Mucosa of rectum (tissue), 2 donors: ENCODE measurements at regions not wholly inside any gene's neighbourhood (a gene's known extent, or its start where the extent isn't known, plus 50 kb on each side); places are given as distances from the start of the nearest gene placed in this dataset.

Experiments used
- H3K27ac ChIP-seq, 2 donors: one replicate each; pipeline ENCODE4 v1.7.0; 2013; ENCODE audit warnings: inconsistent platforms in 2 of 2, low read depth in 2 of 2, low read length in 2 of 2
- H3K27me3 ChIP-seq, 2 donors: one replicate each; pipeline ENCODE4 v1.7.0; 2013; ENCODE audit warnings: low read length in 2 of 2; ENCODE audit not compliant: control insufficient read depth in 2 of 2, insufficient read depth in 2 of 2
- H3K36me3 ChIP-seq, 2 donors: one replicate each; pipeline ENCODE4 v1.7.0; 2013; ENCODE audit warnings: low read length in 2 of 2; ENCODE audit not compliant: control insufficient read depth in 2 of 2, insufficient read depth in 2 of 2
- H3K4me1 ChIP-seq, 2 donors: one replicate each; pipeline ENCODE4 v1.7.0; 2013; ENCODE audit warnings: low read length in 2 of 2, mild to moderate bottlenecking in 1 of 2; ENCODE audit not compliant: control insufficient read depth in 2 of 2, insufficient read depth in 2 of 2
- H3K4me3 ChIP-seq, 2 donors: one replicate each; pipeline ENCODE4 v1.7.0; 2013; ENCODE audit warnings: low read length in 2 of 2
- H3K9ac ChIP-seq, 2 donors: one replicate each; pipeline ENCODE4 v1.7.0; 2013; ENCODE audit warnings: low read length in 2 of 2, low read depth in 1 of 2, mild to moderate bottlenecking in 1 of 2
- H3K9me3 ChIP-seq, 2 donors: one replicate each; pipeline ENCODE4 v1.7.0; 2013; ENCODE audit warnings: low read length in 2 of 2; ENCODE audit not compliant: control insufficient read depth in 2 of 2
- donor health status: healthy.
- donor health status: Normal muscosa, but diverticular disease.

DNA sequence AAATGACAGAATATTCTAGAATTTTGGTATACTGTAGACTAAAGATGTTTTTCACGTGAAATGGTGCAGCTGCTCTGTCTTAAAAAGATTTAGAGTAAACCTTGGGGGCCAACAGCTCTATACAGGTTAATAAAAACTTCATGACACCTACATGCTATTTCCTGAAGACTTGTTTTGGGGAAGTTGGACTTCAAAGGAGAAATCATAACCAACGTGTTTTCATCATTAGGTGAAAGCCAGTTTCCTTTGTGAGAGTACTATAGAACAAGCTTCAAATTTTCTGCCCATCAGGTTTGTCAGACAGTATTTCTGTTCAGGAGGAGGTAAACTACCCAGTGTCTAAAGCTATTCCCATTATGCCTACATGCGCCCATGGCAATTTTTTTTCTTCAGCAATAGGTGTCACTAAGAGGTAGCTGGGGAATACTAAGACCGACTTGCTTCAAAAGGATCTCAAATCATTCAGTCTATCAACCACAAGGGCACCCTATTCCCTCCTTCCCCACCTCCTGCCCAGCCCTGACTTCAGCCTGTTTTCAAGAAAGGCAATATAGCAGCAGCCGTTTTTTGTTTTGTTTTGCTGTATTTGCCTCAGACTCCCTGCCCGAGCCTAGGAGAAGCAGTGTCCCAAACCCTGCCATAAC is 237.3 kb upstream of the SP8 start:
- Histone ChIP-seq H3K4me3 (no peak overlapping the region), H3K9me3 (no peaks in the 10 kb centered on the region), H3K36me3 (no peaks in the 10 kb centered on the region), H3K27me3 (peaks cover 0 to 2% of the 10 kb centered on the region in 2 donors), H3K27ac (no peak overlapping the region), H3K4me1 (no peaks in the 10 kb centered on the region), H3K9ac (no peak overlapping the region)

DNA sequence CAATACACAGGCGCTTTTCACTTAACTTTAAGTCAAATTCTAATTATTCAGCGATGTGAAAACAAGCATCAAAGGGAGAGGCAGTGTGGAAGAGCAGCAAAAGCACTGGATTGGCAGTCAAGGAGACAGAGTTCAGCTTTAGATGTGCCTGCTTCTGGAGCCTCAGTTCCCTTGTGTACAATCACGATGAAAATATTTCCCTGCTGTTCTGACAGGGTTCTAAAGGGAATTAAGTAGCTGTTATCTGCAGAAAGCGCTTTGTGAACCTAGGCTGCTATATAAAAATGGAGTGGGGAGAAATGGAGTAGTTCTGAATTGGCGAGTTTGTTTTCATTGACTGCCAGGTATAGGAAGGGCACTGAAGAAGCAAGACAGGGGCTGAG is 237.8 kb upstream of the SP8 start:
- Histone ChIP-seq H3K27me3 (peaks cover 0 to 2% of the 10 kb centered on the region in 2 donors), H3K4me1 (no peaks in the 10 kb centered on the region), H3K27ac (no peak overlapping the region), H3K9ac (no peak overlapping the region), H3K9me3 (no peaks in the 10 kb centered on the region), H3K36me3 (no peaks in the 10 kb centered on the region), H3K4me3 (no peak overlapping the region)

DNA sequence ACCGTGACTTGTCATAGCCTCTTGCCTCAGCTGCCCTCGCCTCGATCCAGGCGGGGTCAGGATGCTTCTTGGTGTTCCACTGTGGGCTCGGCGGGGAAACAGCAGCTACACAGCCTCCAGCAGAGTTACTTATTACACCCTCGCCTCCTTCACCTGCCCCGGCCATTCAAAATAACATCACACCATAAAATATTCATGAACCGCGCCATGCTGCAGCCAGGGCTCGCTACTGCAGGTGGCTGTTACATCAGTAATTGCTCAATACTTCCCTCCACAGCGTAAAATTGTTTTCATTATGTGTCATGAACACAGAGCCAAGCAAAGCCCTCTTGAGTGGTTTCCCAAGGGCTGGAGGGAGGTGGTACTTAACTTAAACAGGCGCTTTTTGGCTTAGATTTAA is 241.5 kb upstream of the SP8 start:
- no peaks in the 10 kb centered on the region for H3K9me3 ChIP-seq
- H3K36me3 ChIP-seq, result no peaks in the 10 kb centered on the region
- peak overlapping the region; percentile 4 to 33 for H3K4me3 ChIP-seq
- H3K27me3 ChIP-seq, result peaks cover 0 to 2% of the 10 kb centered on the region in 2 donors
- no peaks in the 10 kb centered on the region for H3K4me1 ChIP-seq
- H3K27ac ChIP-seq, result no peak overlapping the region
- no peak overlapping the region for H3K9ac ChIP-seq

DNA sequence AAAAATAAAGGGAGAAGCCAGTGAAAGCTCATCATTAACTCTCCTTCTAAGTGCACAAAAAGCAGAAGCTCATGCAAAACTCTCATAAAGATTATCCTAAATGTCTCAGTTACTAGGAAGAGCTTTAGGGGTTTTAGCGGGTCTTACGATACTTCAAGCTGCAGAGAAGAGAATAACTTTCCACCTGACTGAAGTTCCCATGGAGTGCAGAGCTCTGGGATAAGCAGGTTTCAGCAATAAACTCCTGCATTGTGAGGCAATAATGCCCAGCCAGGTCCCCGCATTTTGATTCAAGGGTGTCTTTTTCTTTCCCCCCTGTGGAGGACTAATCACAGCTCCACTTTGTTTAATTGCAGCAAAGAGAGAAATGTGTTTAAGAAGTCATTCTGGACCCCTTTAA is 241.9 kb upstream of the SP8 start:
- H3K9me3 ChIP-seq, result no peaks in the 10 kb centered on the region
- peak overlapping the region; percentile 12 to 33 for H3K4me3 ChIP-seq
- no peaks in the 10 kb centered on the region for H3K4me1 ChIP-seq
- H3K36me3 ChIP-seq, result no peaks in the 10 kb centered on the region
- no peak overlapping the region for H3K9ac ChIP-seq
- H3K27me3 ChIP-seq, result peaks cover 0 to 2% of the 10 kb centered on the region in 2 donors
- no peak overlapping the region for H3K27ac ChIP-seq

DNA sequence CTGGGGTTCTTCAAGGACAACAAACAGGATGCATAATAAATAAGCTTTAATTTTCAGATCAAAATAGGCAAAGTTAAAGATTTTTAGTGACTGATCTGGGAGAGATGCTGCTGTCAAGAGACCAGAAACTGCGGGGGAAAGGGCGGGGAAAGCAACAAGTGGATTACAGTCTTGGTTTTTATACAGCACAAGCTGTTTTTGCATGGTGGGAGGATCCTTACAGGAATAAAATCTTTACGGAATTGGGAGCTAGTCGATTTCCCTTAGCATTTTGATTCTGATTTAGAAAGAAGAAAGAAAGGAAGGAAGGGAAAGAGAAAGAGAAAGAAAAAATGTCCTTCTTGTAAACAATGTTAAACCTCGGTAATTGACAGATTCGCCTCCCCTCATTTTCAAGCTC is 242.3 kb upstream of the SP8 start:
- H3K4me3 ChIP-seq, result no peak overlapping the region
- peaks cover 0 to 2% of the 10 kb centered on the region in 2 donors for H3K27me3 ChIP-seq
- H3K27ac ChIP-seq, result no peak overlapping the region
- H3K36me3 ChIP-seq, result no peaks in the 10 kb centered on the region
- H3K4me1 ChIP-seq, result no peaks in the 10 kb centered on the region
- no peak overlapping the region for H3K9ac ChIP-seq
- no peaks in the 10 kb centered on the region for H3K9me3 ChIP-seq

DNA sequence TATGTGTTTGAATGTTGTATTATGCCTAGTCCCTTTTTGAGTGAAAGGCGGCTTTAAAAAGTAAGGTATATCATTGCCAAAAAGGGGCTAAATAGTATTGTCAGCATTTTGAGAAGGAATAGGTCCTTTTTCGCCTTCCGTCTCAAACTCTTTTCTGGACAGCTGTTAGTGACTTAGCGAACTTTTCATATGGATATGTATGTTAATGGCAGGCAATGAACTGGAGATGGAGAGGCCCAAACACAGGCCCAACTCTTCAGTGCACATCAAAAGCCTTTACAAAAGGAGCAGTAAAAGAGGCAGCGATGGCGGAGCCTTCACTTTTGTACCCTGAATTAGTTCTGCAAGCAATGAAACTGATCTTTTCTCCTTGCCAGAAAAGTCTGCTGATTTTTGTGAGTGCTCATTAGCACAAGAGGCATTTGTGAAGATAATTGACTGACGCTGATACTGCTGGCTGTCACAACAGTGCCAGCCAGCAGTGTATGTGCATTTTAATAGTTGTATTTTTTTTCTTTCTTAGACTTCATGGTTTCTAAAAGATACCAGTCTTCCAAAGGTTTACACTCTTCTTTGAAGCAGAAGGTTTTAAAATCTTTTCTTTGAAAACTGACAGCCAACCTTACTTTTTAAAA is 243.7 kb upstream of the SP8 start:
- H3K4me1 ChIP-seq, result no peaks in the 10 kb centered on the region
- peaks cover 0 to 2% of the 10 kb centered on the region in 2 donors for H3K27me3 ChIP-seq
- H3K27ac ChIP-seq, result no peak overlapping the region
- no peak overlapping the region for H3K4me3 ChIP-seq
- no peak overlapping the region for H3K9ac ChIP-seq
- H3K36me3 ChIP-seq, result no peaks in the 10 kb centered on the region
- no peaks in the 10 kb centered on the region for H3K9me3 ChIP-seq

DNA sequence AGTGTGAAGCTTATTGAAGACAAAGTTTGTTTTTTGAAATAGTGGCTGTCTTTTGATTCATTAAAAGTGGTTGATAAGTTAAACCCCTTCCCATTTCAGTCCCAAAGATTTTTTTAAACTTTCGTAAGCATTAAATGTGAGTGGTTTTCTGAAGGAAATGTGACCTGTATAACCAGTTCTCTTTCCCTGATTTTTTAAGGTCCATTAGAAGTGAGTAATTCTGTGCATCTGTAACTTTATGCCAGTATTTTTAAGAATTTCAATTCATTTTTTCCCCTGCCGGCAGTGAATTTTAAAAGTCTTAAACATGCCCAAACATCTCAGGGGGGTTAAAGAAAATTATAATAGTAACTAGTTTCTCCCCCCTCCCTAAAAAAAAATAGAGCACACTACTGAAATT is 254.6 kb upstream of the SP8 start:
- Histone ChIP-seq H3K4me1 (no peaks in the 10 kb centered on the region), H3K9me3 (no peaks in the 10 kb centered on the region), H3K36me3 (no peaks in the 10 kb centered on the region), H3K27ac (no peak overlapping the region), H3K4me3 (no peak overlapping the region), H3K9ac (no peak overlapping the region), H3K27me3 (no peaks in the 10 kb centered on the region)

DNA sequence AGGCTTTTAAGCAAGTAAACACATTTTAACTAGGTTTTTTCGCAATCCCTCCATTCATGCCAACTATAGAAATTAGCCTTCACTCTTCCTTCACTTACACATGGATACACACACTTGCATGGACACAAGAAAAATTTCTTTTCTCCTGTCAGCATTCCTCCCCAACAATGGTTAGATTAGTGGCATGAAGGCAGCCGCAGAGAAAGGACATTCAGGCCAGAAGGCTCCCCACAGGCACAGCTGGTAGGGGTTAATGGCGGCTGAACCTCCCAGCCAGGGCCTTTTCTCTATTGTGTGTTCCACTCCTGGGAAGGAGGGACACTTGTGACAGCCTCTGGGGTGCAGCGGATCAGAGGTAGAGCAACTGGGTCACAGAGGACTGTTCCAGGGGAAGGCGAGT is 255.0 kb upstream of the SP8 start:
- H3K9ac ChIP-seq, result no peak overlapping the region
- no peak overlapping the region for H3K27ac ChIP-seq
- H3K4me3 ChIP-seq, result no peak overlapping the region
- H3K36me3 ChIP-seq, result no peaks in the 10 kb centered on the region
- no peaks in the 10 kb centered on the region for H3K9me3 ChIP-seq
- no peaks in the 10 kb centered on the region for H3K27me3 ChIP-seq
- H3K4me1 ChIP-seq, result no peaks in the 10 kb centered on the region

DNA sequence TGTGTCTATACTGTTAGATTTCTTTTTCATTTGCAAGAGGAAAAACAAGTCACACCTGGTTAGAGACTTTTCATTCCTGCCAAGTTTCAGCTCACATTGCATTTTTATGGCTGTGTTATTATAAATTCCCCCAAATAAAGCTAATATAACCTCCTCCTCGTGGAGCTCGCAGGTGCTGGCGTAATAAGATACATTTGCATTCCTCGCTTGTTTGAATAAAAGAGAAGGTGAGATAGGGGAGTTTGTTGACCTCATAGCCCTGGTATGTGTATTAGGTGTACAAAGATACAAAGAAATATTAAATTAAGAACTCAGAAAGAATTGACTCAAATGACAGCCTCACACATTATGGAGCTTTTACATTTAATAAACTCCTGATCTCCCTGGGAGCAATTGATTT is 257.7 kb upstream of the SP8 start:
- Histone ChIP-seq H3K9me3 (no peaks in the 10 kb centered on the region), H3K9ac (no peak overlapping the region), H3K36me3 (no peaks in the 10 kb centered on the region), H3K4me1 (no peaks in the 10 kb centered on the region), H3K27ac (no peak overlapping the region), H3K4me3 (no peak overlapping the region), H3K27me3 (no peaks in the 10 kb centered on the region)

DNA sequence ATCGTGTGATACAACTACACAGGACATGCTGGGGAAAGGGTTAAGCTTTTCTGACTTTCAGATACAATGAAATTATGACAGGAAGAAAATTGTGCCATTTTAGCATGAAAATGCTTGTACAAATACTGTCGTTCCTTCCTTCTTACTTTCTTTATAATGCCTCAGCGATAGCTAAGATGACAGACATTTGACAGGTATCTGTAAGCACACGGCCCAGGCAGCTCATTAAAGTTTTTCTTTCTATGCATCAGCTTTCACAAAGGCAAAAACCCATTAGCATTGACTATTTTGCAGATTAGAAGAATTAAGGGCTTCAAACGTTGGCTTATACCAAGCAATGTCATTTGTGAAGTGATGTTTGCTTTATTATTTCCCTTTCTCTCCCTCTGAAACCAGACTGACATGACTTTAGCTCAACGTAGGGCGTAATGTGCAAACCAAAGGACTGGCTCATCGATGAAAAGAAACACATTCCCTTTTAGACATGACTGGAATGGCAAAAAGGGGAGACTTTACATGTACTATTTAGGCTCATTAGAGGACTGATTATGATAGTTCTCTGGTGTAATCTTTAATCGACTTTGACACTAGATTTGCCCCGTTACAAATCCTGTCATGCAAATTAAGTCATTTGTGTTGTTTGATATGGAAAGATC is 258.4 kb upstream of the SP8 start:
- Histone ChIP-seq H3K9ac (no peak overlapping the region), H3K4me1 (no peaks in the 10 kb centered on the region), H3K4me3 (no peak overlapping the region), H3K27ac (no peak overlapping the region), H3K36me3 (no peaks in the 10 kb centered on the region), H3K27me3 (no peaks in the 10 kb centered on the region), H3K9me3 (no peaks in the 10 kb centered on the region)
